GM12864 (cell line): ENCODE measurements at regions not wholly inside any gene's neighbourhood (a gene's known extent, or its start where the extent isn't known, plus 50 kb on each side); places are given as distances from the start of the nearest gene placed in this dataset.

Experiments used
- DNase-seq: peaks from one replicate; pipeline ENCODE4 v3.0.0-alpha.2; 2011; ENCODE audit warnings: low read depth
- H3K4me3 ChIP-seq: 2 replicates; pipeline ENCODE4 v1.5.1; 2011; ENCODE audit warnings: mild to moderate bottlenecking, low read depth, low read length, control low read depth
- CTCF ChIP-seq: IDR thresholded peaks from 2 replicates; pipeline ENCODE4 v1.5.1; 2011; ENCODE audit warnings: low read depth, mild to moderate bottlenecking, moderate library complexity, low read length, control low read depth, inconsistent platforms; ENCODE audit errors: missing control alignments

DNA sequence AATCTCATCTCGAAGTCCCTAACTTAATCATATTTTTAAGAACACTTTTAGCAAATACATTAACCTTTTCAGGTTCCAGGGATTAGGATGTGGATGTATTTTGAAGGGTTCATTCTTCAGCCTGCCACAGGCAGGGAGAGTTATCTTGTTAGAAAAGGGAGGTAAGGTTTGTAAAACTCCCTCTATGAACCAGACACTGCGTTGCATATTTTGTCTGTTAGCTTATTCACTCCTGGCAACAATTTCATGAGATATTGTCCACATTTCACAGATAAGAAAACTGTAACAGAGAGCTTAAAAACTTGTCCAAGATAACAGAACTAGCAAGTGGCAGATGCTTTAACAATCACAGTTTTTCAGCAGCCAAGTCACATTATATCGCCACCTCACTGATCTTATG lies 155.4 kb downstream of the DIPK2A start:
- no peak overlapping the region for H3K4me3 ChIP-seq
- no peak for TF ChIP-seq CTCF
- no peak for DNase-seq

DNA sequence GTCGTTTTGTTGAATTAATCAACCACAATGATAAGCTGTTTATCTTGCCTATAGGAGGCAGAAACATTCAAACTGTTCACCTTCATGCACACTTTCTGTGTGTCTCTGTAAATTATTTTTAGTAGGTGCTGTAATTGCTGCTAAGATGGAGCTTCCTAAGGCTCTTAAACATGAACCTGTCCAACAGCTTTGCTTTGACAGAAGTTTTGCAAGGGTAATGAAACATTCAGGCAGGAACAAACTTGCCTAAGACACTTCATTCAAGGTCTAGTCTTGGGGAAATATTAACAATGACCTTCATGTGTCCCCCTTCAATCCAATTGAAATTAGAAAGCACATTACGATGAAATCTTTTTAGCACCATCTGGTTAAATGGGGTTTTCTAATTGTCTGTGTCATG lies 156.1 kb downstream of the DIPK2A start:
- DNase-seq, result no peak
- no peak overlapping the region; the same call in 1 of the 2 replicates for H3K4me3 ChIP-seq
- TF ChIP-seq CTCF, result no peak

DNA sequence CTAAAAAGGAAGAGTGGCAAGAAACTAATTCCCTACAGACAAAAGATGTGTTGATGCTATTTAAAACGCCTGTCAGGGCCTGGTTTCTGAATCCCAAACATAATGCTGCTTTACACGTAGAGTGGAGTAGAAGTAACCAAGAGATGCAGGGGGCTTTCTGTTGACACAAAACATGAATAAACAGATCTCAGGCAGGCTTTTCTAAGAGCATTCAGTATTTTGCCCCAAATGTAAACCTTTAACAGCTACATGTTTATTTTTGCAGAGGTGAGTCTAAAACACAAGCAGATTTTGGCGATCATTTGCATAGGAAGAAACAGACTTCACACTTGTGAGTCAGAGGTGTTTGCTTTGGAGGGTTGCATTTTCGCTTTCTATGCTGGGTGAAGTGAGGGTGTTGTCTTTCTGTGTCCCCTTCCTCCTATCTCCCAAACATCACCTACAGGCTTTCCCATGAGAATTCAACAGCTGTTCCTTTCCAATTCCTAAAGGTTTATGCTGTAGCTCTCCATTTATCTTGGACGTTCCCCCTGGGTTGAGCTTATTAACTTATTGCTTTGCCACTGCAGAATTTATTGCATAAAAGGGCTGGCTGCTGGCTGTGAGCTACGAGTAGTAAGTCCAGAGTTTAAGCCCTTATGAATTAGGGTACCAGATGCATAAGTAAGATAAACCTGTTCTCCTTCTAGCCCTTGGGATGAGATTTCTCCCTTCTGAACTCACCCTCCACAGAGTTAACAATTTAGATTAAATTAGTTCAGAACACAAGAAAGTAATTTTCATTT lies 156.7 kb downstream of the DIPK2A start:
- peak; percentile 62 for DNase-seq
- no peak for TF ChIP-seq CTCF

GRCh38 chr3:144129536-144130214 lies 158.1 kb downstream of the DIPK2A start:
- no peak for DNase-seq
- no peak overlapping the region for H3K4me3 ChIP-seq
- no peak for TF ChIP-seq CTCF

More for the DNA sequence above, 156.7 kb downstream of the DIPK2A start:
- H3K4me3 ChIP-seq, result peak overlapping the region; percentile 48

DNA sequence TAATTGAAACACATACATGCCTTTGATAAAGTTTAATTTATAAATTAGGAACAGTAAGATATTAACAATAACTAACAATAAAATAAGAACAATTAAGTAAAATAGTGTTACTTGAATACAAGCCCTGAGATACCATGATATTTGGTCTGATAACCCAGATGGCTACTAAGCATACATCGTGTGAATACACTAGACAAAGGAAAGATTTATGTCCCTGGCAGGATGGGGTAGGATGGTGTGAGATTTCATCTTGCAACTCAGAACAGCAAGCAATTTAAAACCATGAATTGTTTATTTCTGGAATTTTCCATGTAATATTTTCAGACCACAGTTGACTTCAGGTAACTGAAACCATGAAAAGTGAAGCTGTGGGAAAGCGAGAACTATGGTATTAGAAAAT lies 169.5 kb downstream of the DIPK2A start:
- H3K4me3 ChIP-seq, result no peak overlapping the region
- no peak for TF ChIP-seq CTCF
- DNase-seq, result no peak

DNA sequence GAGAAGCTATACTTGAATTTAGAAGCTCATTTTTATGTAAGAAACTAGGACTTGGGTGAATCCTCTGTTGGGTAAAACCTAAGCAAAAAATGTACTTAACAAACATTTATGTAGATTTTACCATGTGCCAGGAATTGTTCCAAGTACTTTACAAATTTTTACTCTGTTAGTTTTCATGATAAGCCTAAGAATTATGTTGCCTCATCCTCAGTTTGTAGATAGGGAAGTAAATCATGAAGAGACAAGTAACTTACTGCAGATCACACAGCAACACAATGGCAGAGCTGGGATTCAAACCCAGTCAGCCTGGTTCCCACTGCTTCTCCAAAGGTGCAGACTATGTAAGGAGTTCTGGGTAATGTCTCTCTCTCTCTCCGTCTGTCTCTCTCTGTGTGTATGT lies 169.9 kb downstream of the DIPK2A start:
- no peak for DNase-seq
- no peak for TF ChIP-seq CTCF
- no peak overlapping the region for H3K4me3 ChIP-seq
